Adipocyte (in vitro differentiated cells): ENCODE measurements at regions not wholly inside any gene's neighbourhood (a gene's known extent, or its start where the extent isn't known, plus 50 kb on each side); places are given as distances from the start of the nearest gene placed in this dataset.
"Not testable (repeated sequence)": the region's sequence is repeated elsewhere in the genome, so short reads cannot be mapped to it uniquely, and the experiment has no call there.

ENCODE experiments used
- DNase-seq: peaks from one replicate; pipeline ENCODE4 v3.0.0-alpha.2; 2015; ENCODE audit warnings: low read depth
- H3K27me3 ChIP-seq: replicated peaks from 2 replicates; pipeline ENCODE4 v1.7.0; 2013; ENCODE audit warnings: mild to moderate bottlenecking, low read length, moderate library complexity; ENCODE audit not compliant: control insufficient read depth, insufficient read depth
- H3K36me3 ChIP-seq: 2 replicates; pipeline ENCODE4 v1.7.0; 2013; ENCODE audit warnings: low read length, mild to moderate bottlenecking, moderate library complexity; ENCODE audit not compliant: control insufficient read depth, insufficient read depth, severe bottlenecking
- H3K4me1 ChIP-seq: 2 replicates; pipeline ENCODE4 v1.7.0; 2013; ENCODE audit warnings: mild to moderate bottlenecking, low read length, moderate library complexity; ENCODE audit not compliant: control insufficient read depth, insufficient read depth
- H3K4me3 ChIP-seq: 2 replicates; pipeline ENCODE4 v1.7.0; 2013; ENCODE audit warnings: mild to moderate bottlenecking, low read length, moderate library complexity
- H3K9ac ChIP-seq: 2 replicates; pipeline ENCODE4 v1.7.0; 2013; ENCODE audit warnings: mild to moderate bottlenecking, low read length, moderate library complexity
- H3K9me3 ChIP-seq: 2 replicates; pipeline ENCODE4 v1.7.0; 2013; ENCODE audit warnings: mild to moderate bottlenecking, low read length, moderate library complexity; ENCODE audit not compliant: control insufficient read depth

- no peaks in the 10 kb centered on the region for H3K9me3 ChIP-seq
- H3K4me3 ChIP-seq, result no peak overlapping the region
- H3K27me3 ChIP-seq, result no peaks in the 10 kb centered on the region
- no peaks in the 10 kb centered on the region for H3K36me3 ChIP-seq
- DNase-seq, result no peak
- H3K4me1 ChIP-seq, result no peaks in the 10 kb centered on the region
- H3K9ac ChIP-seq, result no peak overlapping the region
Observed at GRCh38 chr7:112572669-112573301, 92.0 kb downstream of the LSMEM1 start.

- H3K27me3 ChIP-seq, result no peaks in the 10 kb centered on the region
- DNase-seq, result no peak
- no peak overlapping the region for H3K4me3 ChIP-seq
- no peaks in the 10 kb centered on the region for H3K36me3 ChIP-seq
- H3K4me1 ChIP-seq, result no peaks in the 10 kb centered on the region
- no peak overlapping the region for H3K9ac ChIP-seq
- H3K9me3 ChIP-seq, result no peaks in the 10 kb centered on the region
Observed at GRCh38 chr7:112573302-112574039, 92.7 kb downstream of the LSMEM1 start.

GRCh38 chr7:112575864-112576263 is 95.1 kb downstream of the LSMEM1 start:
- no peaks in the 10 kb centered on the region for H3K36me3 ChIP-seq
- no peaks in the 10 kb centered on the region for H3K4me1 ChIP-seq
- H3K4me3 ChIP-seq, result no peak overlapping the region
- no peaks in the 10 kb centered on the region for H3K9me3 ChIP-seq
- no peak for DNase-seq
- no peak overlapping the region for H3K9ac ChIP-seq
- no peaks in the 10 kb centered on the region for H3K27me3 ChIP-seq

- peaks cover 5% of the 10 kb centered on the region for H3K27me3 ChIP-seq
- no peaks in the 10 kb centered on the region for H3K36me3 ChIP-seq
Observed at GRCh38 chr7:112579388-112579787, 98.6 kb downstream of the LSMEM1 start.

GRCh38 chr7:112580717-112581435 is 100.1 kb downstream of the LSMEM1 start:
- Histone ChIP-seq H3K9ac (no peak overlapping the region), H3K4me1 (no peaks in the 10 kb centered on the region), H3K36me3 (no peaks in the 10 kb centered on the region)

More at GRCh38 chr7:112579388-112579787, 98.6 kb downstream of the LSMEM1 start:
- Histone ChIP-seq H3K4me3 (no peak overlapping the region), H3K9ac (no peak overlapping the region), H3K9me3 (no peaks in the 10 kb centered on the region), H3K4me1 (no peaks in the 10 kb centered on the region)
- DNase-seq, result no peak

GRCh38 chr7:112581529-112581928 is 100.7 kb downstream of the LSMEM1 start:
- DNase-seq, result no peak
- Histone ChIP-seq H3K27me3 (peaks cover 5% of the 10 kb centered on the region), H3K9ac (no peak overlapping the region), H3K36me3 (no peaks in the 10 kb centered on the region), H3K4me1 (no peaks in the 10 kb centered on the region), H3K9me3 (no peaks in the 10 kb centered on the region), H3K4me3 (no peak overlapping the region)

More at GRCh38 chr7:112580717-112581435, 100.1 kb downstream of the LSMEM1 start:
- H3K9me3 ChIP-seq, result no peaks in the 10 kb centered on the region
- H3K4me3 ChIP-seq, result no peak overlapping the region
- DNase-seq, result no peak
- H3K27me3 ChIP-seq, result peaks cover 5% of the 10 kb centered on the region

- H3K9me3 ChIP-seq, result no peaks in the 10 kb centered on the region
Observed at GRCh38 chr7:112584290-112584689, 103.5 kb downstream of the LSMEM1 start.

GRCh38 chr7:112587504-112587903 is 106.7 kb downstream of the LSMEM1 start:
- Histone ChIP-seq H3K27me3 (peaks cover 5% of the 10 kb centered on the region), H3K36me3 (no peaks in the 10 kb centered on the region), H3K9ac (no peak overlapping the region), H3K9me3 (no peaks in the 10 kb centered on the region), H3K4me1 (no peaks in the 10 kb centered on the region), H3K4me3 (no peak overlapping the region)
- no peak for DNase-seq

More at GRCh38 chr7:112584290-112584689, 103.5 kb downstream of the LSMEM1 start:
- Histone ChIP-seq H3K4me1 (no peaks in the 10 kb centered on the region), H3K4me3 (no peak overlapping the region), H3K36me3 (no peaks in the 10 kb centered on the region), H3K27me3 (peaks cover 5% of the 10 kb centered on the region), H3K9ac (no peak overlapping the region)
- DNase-seq, result no peak

- DNase-seq, H3K4me3 ChIP-seq, H3K9me3 ChIP-seq, H3K9ac ChIP-seq, H3K27me3 ChIP-seq, H3K36me3 ChIP-seq: not testable (repeated sequence)
- peaks cover 15% of the 10 kb centered on the region for H3K4me1 ChIP-seq
Observed at GRCh38 chr7:112592565-112593263, 111.9 kb downstream of the LSMEM1 start.

- Histone ChIP-seq H3K4me1 (peaks cover 15% of the 10 kb centered on the region), H3K36me3 (no peaks in the 10 kb centered on the region), H3K27me3 (no peaks in the 10 kb centered on the region), H3K4me3 (no peak overlapping the region), H3K9me3 (no peaks in the 10 kb centered on the region), H3K9ac (no peak overlapping the region)
- DNase-seq, result peak; percentile 82
Observed at GRCh38 chr7:112594397-112594796, 113.6 kb downstream of the LSMEM1 start.

GRCh38 chr7:112596260-112596659 is 115.5 kb downstream of the LSMEM1 start:
- Histone ChIP-seq H3K4me1 (peaks cover 15% of the 10 kb centered on the region), H3K27me3 (no peaks in the 10 kb centered on the region)

More at GRCh38 chr7:112596260-112596659, 115.5 kb downstream of the LSMEM1 start:
- Histone ChIP-seq H3K9ac (no peak overlapping the region), H3K9me3 (no peaks in the 10 kb centered on the region), H3K36me3 (no peaks in the 10 kb centered on the region), H3K4me3 (no peak overlapping the region)
- peak; percentile 54 for DNase-seq
